ENCODE measurements at regions not wholly inside any gene's neighbourhood (a gene's known extent, or its start where the extent isn't known, plus 50 kb on each side); places are given as distances from the start of the nearest gene placed in this dataset.

GRCh38 chr10:108097258-108097657 lies 932.8 kb upstream of the SORCS1 start (continued):
- TF ChIP-seq JUNB (IDR thresholded peaks at IDR 0.05; ENCODE audit: unreplicated experiment) (no peak), EZH2phosphoT487 (IDR thresholded peaks at IDR 0.05; ENCODE audit: unreplicated experiment) (no peak), EZH2 (IDR thresholded peaks at IDR 0.05; ENCODE audit: low read depth, unreplicated experiment) (no peak), ZNF114 (CRISPR knock-in tag; IDR thresholded peaks at IDR 0.05) (no peak), NANOG (IDR thresholded peaks at IDR 0.05; ENCODE audit: borderline replicate concordance) (no peak), ZNF331 (CRISPR knock-in tag; IDR thresholded peaks at IDR 0.05; ENCODE audit: low read depth) (no peak), CREB1 (CRISPR knock-in tag; IDR thresholded peaks at IDR 0.05; ENCODE audit: low read depth) (no peak)
- TF ChIP-seq, protein P1, sequence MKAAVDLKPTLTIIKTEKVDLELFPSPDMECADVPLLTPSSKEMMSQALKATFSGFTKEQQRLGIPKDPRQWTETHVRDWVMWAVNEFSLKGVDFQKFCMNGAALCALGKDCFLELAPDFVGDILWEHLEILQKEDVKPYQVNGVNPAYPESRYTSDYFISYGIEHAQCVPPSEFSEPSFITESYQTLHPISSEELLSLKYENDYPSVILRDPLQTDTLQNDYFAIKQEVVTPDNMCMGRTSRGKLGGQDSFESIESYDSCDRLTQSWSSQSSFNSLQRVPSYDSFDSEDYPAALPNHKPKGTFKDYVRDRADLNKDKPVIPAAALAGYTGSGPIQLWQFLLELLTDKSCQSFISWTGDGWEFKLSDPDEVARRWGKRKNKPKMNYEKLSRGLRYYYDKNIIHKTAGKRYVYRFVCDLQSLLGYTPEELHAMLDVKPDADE (IDR thresholded peaks at IDR 0.05) = no peak
- TF ChIP-seq, protein P2, sequence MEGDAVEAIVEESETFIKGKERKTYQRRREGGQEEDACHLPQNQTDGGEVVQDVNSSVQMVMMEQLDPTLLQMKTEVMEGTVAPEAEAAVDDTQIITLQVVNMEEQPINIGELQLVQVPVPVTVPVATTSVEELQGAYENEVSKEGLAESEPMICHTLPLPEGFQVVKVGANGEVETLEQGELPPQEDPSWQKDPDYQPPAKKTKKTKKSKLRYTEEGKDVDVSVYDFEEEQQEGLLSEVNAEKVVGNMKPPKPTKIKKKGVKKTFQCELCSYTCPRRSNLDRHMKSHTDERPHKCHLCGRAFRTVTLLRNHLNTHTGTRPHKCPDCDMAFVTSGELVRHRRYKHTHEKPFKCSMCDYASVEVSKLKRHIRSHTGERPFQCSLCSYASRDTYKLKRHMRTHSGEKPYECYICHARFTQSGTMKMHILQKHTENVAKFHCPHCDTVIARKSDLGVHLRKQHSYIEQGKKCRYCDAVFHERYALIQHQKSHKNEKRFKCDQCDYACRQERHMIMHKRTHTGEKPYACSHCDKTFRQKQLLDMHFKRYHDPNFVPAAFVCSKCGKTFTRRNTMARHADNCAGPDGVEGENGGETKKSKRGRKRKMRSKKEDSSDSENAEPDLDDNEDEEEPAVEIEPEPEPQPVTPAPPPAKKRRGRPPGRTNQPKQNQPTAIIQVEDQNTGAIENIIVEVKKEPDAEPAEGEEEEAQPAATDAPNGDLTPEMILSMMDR (conservative IDR thresholded peaks at IDR 0.05; ENCODE audit: low read depth in 2 of 2) = no peak

GRCh38 chr10:108095932-108096925 lies 931.7 kb upstream of the SORCS1 start:
- H3K79me2 ChIP-seq (replicated peaks; ENCODE audit: insufficient read depth) = no peaks in the 10 kb centered on the region
- H3K4me3 Mint-ChIP-seq = no peak overlapping the region
- ATAC-seq = no peak
- H3K4me1 ChIP-seq (ENCODE audit: insufficient read depth) = no peaks in the 10 kb centered on the region; the same call in 1 of the 2 replicates
- H3K36me3 Mint-ChIP-seq (ENCODE audit: low read depth) = no peaks in the 10 kb centered on the region
- no peaks in the 10 kb centered on the region for H3K36me3 ChIP-seq (ENCODE audit: insufficient read depth)
- peaks cover 9% of the 10 kb centered on the region; the same call in 2 of the 3 replicates for H3K4me1 Mint-ChIP-seq
- no peaks in the 10 kb centered on the region for H4K20me1 ChIP-seq (replicated peaks; ENCODE audit: insufficient read depth)
- no peaks in the 10 kb centered on the region for H3K9me3 Mint-ChIP-seq
- no peaks in the 10 kb centered on the region for H3K27me3 ChIP-seq (ENCODE audit: insufficient read depth)
- no peak for DNase-seq (ENCODE audit: low spot score)
- H2AFZ ChIP-seq = no peak overlapping the region
- H3K4me3 ChIP-seq = no peak overlapping the region
- 0 out of 2 replicates have a peak, but pooled peaks cover 5% of the 10 kb centered on the region for H3K9me2 ChIP-seq (ENCODE audit: insufficient read depth)
- no peak overlapping the region for H3K27ac ChIP-seq (ENCODE audit: low read depth)
- no peak overlapping the region for H3K4me2 ChIP-seq
- H3K27me3 Mint-ChIP-seq (ENCODE audit: insufficient read depth, low read depth, poor library complexity) = no peaks in the 10 kb centered on the region
- no peaks in the 10 kb centered on the region for H3F3A ChIP-seq (replicated peaks; ENCODE audit: low read depth)
- H3K27ac Mint-ChIP-seq = no peak overlapping the region
- TF ChIP-seq ZNF331 (CRISPR knock-in tag; IDR thresholded peaks at IDR 0.05; ENCODE audit: low read depth) = no peak
- no peak for TF ChIP-seq NANOG (IDR thresholded peaks at IDR 0.05; ENCODE audit: borderline replicate concordance)
- no peak for TF ChIP-seq ZNF114 (CRISPR knock-in tag; IDR thresholded peaks at IDR 0.05)
- TF ChIP-seq, protein P2 (conservative IDR thresholded peaks at IDR 0.05; ENCODE audit: low read depth in 2 of 2) = no peak
- no peak for TF ChIP-seq ZNF462 (CRISPR knock-in tag; IDR thresholded peaks at IDR 0.05)
- TF ChIP-seq CREB1 (CRISPR knock-in tag; IDR thresholded peaks at IDR 0.05; ENCODE audit: low read depth) = no peak
- TF ChIP-seq STAT1 (IDR thresholded peaks at IDR 0.05; ENCODE audit: unreplicated experiment) = no peak

Data from GM23338 (cell line).